Stimulated activated CD8-positive, alpha-beta memory T cell treated with anti-CD3 and anti-CD28 coated beads, Interleukin-15, amount 100 ng/mL, for 4 hours (primary cell): ENCODE measurements at regions not wholly inside any gene's neighbourhood (a gene's known extent, or its start where the extent isn't known, plus 50 kb on each side); places are given as distances from the start of the nearest gene placed in this dataset.
A peak's percentile ranks its signal among the peaks of the same experiment; 100 is the strongest.

ENCODE experiments used
- DNase-seq, 2 donors: peaks; one replicate each; pipeline ENCODE4 v3.0.0-alpha.2; 2020; ENCODE audit warnings: low read depth in 2 of 2

DNA sequence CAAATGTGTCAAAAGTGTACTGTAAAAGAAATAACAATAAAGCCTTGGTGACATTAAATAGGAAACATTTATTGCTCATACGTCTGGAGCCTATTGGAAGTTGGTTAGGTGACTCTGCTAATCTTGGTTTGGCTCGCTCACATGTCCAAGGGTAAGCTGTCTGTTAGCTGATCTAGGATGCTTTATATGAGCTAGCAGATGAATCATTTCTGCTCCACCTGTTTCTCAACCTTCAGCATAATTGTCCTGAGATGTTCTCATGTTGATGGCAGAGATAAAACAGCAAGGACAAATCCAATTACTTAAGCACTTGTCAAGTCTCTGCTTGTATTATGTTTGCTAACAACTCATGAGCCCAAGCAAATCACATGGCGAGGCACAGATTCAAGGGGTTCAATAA lies 56.0 kb upstream of the CD53 start:
- DNase-seq = no peak

GRCh38 chr1:110811529-110811928 lies 61.4 kb upstream of the CD53 start:
- DNase-seq = no peak

- DNase-seq = no peak
These were observed 72.9 kb upstream of the CD53 start for GRCh38 chr1:110800079-110800478.

- no peak for DNase-seq
These were observed 74.2 kb upstream of the CD53 start for GRCh38 chr1:110798691-110799256.

DNA sequence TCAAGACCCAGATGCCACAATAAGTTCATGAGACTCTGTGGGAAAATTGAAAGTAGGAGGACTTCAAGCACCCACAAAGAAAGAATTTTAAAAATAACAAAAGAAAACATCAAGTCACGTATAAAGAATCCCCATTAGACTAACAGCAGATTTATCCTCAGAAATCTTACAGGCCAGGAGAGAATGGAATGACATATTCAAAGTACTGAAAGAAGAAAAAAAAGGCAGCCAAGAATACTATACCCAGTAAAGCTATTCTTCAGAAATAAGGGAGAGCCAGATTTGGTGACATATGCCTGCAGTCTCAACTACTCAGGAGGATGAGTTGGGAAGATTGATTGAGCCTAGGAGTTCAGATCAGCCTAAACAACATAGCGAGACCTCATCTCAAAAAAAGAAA lies 84.3 kb upstream of the CD53 start:
- no peak for DNase-seq

GRCh38 chr1:110787328-110788071 lies 85.4 kb upstream of the CD53 start:
- no peak for DNase-seq

GRCh38 chr1:110786802-110787327 lies 86.1 kb upstream of the CD53 start:
- no peak for DNase-seq

DNA sequence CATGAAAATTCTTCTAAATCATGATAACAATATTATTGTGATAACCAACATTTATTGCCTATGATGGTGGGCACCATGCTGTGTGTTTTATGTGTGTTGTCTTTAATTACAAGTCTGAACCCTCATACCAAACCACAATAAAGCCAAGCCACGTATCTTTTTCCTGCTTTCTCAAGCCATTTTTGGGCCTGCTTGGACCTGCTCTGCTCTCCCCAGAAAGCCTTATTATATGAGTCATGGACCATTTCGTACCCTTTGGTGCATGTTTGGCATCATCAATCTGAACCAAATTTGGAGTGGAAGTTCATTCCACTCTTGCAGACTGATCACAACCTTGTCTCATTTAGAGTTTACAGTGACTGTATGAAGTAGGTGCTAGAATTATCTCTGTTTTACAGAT lies 87.3 kb upstream of the CD53 start:
- no peak for DNase-seq

DNA sequence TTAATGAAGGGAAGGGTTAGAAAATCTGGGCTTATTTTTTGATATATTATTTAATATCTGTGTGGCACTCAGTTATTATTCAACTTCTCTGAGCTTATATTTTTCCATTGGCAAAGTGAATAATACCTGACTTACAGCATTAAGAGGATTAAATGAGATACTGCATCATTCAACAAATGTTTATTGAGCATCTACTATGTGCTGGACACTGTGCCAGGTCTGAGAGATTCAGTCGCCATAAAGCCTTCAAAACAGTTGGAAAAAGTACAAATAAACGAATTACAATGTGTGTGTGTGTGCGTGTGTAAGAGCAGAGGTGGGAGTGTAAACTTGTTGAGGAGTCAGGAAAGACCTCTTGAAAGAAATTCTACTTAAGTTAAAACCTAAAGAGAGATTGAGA lies 87.9 kb upstream of the CD53 start:
- no peak for DNase-seq

- peak in 1 of 2 donors; percentile 26 for DNase-seq
These were observed 89.5 kb upstream of the CD53 start for GRCh38 chr1:110783292-110783918.

DNA sequence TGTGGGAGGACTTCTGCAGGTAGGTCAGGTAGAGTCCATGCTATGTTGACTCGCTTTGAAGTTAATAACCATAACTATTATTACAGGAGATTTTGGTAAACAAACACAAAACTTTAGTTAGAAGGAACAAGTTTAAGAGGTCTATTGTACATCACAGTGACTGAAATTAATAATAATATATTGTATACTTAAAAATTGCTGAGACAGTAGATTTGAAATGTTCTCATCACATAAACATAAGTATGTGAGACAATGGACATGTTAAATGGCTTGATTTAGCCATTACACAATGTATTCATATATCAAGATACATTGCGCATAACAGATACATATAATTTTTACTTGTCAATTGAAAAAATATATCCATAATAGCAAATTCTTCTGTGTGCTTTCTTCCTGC lies 91.4 kb upstream of the CD53 start:
- DNase-seq = no peak

DNA sequence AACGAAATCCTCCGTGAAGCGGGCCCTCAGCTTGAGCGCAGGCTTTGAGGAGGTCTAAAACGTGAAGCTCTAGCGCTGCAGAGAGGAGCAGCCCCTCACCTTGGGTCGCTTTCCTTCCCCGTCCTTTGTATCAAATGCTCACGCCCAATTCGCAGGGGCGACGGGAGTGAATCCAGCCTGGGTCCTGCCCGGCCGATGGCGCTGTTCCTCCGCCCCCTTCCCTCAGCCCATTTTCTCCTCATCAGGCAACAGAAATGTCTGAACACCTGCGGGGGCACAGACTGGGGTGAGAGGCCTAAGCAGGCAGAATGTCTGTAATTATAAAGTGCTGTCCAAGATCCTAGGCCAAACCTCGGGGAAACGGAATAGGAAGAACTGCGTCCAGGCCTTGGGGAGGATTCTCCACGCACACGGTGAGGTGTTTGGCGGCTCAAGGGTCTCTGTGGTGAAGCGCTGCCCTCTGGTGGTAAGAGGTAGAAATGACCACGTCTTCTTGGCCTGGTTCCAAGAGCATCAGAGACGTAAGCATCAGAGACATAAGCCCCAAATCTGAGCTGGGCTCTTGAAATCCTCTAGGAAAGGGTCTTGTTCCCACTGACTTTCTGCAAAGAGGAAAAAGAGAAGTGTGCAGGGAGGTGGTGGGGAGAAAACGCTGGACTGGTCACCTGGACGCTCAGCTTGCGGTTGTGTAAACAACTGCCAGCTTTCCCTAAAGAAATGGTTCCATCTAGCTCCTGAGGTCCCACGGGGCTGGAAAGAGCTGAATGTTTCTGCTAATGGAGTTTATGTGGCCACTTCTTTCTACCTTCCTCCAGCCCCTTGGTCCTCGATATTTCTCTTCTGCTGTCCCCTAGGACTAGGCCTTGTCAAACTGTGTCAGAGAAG lies 92.1 kb upstream of the CD53 start:
- peak; percentile 21 to 50 for DNase-seq

DNA sequence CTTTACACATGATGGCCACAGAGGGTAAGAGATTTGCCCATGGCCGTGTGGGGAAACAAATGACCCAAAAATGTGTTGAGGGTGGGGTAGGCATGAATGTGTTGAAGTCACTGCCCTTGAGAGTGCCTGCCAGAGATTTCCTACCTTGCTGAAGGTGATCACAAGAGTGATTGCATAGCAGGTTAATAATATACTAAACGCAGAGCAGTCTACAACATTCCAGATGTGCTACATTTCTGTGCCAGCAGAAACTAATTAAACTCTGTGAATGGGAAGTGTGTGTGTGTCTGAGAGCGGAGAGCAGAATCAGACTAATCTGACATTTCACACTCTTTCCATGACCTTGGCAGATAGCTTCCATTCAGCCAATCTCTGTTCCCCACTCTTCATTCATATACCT lies 93.3 kb upstream of the CD53 start:
- no peak for DNase-seq

DNA sequence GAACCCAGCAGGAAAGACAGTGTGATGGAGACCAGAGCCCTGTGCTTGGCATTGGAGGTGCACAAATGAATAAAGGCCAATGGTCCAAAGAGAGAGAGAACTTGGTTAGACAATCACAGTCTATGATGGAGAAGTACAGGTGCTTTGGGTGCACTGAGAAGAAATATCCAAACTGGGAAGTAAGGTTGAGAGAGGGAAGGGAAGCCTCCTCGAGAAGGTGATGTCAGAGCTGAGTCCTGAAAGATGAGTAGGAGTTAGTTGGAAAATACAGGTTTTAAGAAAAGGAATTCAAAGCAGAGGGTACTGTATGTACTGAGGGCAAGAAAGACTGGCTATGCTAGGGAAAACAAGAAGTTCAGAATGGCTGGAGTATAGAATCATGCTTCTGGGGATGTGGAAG lies 94.1 kb upstream of the CD53 start:
- no peak for DNase-seq

GRCh38 chr1:110777228-110777627 lies 95.7 kb upstream of the CD53 start:
- no peak for DNase-seq

GRCh38 chr1:110774398-110774797 lies 98.5 kb upstream of the CD53 start:
- DNase-seq = no peak

GRCh38 chr1:110773813-110774212 lies 99.1 kb upstream of the KCNA3 start:
- DNase-seq = no peak

DNA sequence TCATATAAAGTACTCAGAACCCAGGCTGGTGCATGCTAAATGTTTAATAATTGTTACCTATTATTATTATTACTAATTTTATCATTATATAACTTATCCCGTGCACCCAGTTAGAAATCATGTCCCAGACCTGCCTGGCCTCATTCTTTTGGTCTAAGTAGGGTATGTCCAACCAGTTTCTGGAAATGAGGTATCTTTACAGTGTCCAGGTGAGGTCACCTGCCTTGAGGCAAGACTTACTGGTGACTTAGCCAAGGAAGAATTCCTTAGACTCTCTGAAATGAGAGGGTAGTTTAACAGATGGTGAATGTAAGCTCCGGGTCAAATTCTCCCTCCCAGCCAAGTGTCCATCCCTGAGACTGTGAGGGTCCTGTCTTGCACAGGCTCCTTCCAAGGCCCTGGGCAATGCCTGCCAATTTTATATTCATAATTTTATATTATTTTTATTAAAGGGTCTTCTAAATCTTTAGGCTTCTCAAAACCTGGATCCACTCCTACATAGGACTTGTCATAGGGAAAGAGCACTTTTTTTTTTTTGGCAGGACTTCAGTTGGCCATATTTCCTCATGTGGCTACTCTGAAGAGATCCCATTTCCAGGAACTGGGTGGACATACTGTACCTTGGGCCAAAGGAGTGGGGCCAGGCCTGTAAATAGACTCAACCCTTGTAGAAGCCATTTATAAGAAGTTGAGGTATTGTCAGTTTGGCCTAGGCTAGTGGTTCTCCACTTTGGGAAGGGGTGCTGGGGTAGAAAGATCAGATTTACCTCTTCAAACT lies 96.7 kb upstream of the KCNA3 start:
- no peak for DNase-seq

GRCh38 chr1:110770832-110771231 lies 96.1 kb upstream of the KCNA3 start:
- no peak for DNase-seq

DNA sequence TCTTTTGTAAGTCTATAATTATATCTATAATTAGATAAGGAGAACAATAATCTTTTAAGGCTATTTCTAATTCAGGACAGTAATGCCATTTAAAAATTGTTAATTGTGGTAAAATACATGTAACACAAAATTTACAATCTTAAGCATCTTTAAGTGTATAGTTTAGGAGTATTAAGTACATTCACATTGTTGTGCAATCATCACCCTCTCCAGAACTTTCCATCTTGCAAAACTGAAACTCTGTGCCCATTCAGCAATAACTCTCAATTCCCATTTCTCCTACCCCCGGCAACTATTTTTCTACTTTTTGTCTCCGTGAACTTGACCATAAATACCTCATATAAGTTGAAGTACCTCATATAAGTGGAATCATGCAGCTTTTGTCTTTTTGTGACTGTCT lies 93.9 kb upstream of the KCNA3 start:
- DNase-seq = no peak

DNA sequence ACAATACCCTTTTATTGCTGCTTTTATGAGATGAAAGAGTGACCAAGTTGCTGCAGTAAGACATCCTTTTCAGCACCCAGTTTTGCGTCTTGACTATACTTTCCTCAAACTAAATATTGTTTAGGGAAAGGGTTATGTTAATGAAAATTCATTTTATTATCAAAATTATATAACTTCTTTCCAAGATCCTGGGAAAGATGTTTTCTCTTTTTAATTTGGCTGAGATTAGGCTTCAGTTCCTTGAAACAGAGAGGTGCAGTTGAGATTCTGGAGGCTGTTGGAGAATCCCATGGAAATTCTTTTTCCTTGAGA lies 91.6 kb upstream of the KCNA3 start:
- DNase-seq = no peak
